ENCODE measurements at regions not wholly inside any gene's neighbourhood (a gene's known extent, or its start where the extent isn't known, plus 50 kb on each side); places are given as distances from the start of the nearest gene placed in this dataset.

- H3K4me3 ChIP-seq (ENCODE audit: low read depth, low read length) = no peak overlapping the region
Observed at GRCh38 chr5:167819406-167819805, 472.0 kb upstream of the WWC1 start.

DNA sequence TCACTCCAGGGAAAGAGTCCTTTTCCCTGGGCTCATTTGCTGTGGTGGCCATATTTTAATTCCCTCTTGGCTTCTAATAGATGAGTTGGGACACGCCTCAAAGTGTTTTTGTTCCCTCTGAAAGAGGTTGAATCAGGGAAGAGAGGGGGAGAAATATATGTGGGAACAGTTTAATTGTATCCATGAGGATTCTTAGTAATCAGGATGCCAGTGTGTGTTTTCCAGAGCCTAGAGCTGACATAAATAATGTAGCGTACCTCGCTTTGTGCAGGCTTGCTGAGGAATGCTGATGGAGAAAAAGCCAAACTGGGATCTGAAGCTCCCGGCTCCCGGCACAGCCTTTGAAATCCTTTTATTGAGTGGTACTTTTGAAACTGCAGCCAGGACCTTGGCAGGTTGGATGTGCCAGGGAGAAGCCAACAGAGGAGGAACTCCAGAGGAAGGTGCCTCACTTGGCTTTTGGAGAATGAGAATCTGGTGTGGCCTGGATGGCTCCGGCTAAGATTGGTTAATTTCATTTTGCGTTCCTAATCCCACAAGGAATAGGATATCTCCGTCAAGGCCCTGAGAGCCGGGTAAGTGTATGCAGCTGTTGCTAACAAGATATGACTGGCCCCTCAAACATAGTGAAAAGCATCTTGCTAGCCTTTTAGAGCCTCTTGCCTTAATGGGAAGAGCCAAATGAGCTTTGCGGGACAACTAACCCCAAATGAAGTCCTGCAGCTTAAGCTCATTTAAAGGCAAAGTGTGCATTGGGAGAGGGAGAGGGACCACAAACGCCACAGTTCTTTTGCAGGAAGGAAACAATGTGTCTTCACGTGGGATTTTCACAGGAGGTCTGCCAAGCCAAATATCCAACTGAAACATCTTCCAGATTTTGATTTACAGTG is 471.1 kb upstream of the WWC1 start:
- H3K4me3 ChIP-seq (ENCODE audit: low read depth, low read length) = no peak overlapping the region

- H3K4me3 ChIP-seq (ENCODE audit: low read depth, low read length) = no peak overlapping the region
Observed at GRCh38 chr5:167821151-167821550, 470.3 kb upstream of the WWC1 start.

GRCh38 chr5:167821669-167822068 is 469.8 kb upstream of the WWC1 start:
- H3K4me3 ChIP-seq (ENCODE audit: low read depth, low read length) = no peak overlapping the region

DNA sequence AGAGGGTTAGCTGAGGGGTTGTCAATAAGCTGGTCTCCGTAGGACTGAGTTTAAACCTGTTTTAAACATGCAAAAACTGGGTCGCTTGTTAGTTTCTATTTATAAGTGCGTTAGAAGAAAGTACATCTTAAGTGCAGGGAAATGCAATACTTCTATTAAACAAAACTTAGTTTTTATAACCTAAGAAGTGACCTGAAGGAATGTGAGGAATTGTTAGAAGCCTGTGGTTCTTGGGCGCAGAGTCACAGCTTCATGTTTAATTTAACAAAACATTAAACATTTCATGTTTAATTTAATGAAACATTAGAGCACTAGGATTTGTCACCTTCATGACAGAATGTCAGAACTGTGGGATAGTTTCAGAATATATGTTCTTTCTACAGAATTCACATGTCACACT is 469.2 kb upstream of the WWC1 start:
- H3K4me3 ChIP-seq (ENCODE audit: low read depth, low read length) = no peak overlapping the region

GRCh38 chr5:167823405-167823804 is 468.0 kb upstream of the WWC1 start:
- H3K4me3 ChIP-seq (ENCODE audit: low read depth, low read length) = no peak overlapping the region

DNA sequence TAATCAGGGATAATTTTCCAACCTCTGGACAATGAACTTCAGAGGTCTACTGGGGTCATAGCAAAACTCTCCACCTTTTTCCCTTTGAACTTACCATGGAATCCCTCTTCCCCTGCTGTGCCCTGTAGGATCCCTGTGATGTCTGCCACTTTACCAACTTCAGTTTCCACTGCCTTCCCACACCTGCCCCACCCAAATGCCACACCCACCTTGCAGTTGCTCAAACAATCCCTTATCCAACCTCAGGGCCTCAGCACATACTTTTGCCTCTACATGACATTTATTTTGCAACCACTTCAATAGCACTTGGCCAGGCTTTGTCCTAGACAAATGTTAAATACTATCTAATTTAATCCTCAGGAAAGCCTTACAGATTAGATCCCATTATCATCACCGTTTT is 463.7 kb upstream of the WWC1 start:
- no peak overlapping the region for H3K4me3 ChIP-seq (ENCODE audit: low read depth, low read length)

GRCh38 chr5:167831754-167832504 is 459.5 kb upstream of the WWC1 start:
- no peak overlapping the region for H3K4me3 ChIP-seq (ENCODE audit: low read depth, low read length)

- no peak overlapping the region for H3K4me3 ChIP-seq (ENCODE audit: low read depth, low read length)
Observed at GRCh38 chr5:167832609-167833008, 458.8 kb upstream of the WWC1 start.

DNA sequence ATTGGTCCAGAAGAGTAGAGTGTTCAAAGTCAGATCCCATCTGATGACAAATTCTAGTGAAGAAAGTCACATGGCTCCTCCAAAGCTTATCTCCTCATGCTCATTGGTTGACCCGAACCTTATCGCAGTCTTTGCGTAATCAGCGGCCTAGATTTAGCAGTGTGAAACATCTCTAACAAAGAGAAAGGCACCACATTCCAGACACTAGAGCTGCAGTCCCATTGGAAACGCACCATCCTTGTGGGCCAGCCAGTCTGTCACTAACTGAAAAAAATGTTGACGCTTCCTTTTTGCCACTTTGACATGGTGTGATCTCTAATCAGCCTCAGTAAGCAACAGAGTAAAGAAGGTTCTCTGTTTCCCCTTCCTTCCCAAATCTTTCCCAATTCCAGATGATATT is 458.0 kb upstream of the WWC1 start:
- H3K4me3 ChIP-seq (ENCODE audit: low read depth, low read length) = no peak overlapping the region

DNA sequence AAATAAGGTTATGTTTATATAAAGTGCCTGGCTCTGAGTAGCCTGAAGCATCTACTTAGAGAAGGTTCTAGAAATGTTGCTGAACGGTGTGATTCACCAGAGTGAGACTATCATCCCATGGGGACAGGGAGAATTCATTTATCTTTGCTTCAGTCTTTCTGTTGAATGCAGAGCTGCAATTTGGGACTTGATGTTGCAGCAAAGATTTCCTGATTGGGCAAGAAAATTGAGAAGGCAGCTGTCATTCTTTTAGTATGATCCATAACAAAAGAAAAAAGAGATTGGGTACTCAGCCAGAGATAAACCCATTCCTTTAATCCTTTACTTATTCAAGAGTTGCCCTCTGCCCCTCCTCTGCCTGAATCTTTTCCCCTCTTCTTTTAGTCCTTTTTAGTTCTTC is 456.3 kb upstream of the WWC1 start:
- no peak overlapping the region for H3K4me3 ChIP-seq (ENCODE audit: low read depth, low read length)

DNA sequence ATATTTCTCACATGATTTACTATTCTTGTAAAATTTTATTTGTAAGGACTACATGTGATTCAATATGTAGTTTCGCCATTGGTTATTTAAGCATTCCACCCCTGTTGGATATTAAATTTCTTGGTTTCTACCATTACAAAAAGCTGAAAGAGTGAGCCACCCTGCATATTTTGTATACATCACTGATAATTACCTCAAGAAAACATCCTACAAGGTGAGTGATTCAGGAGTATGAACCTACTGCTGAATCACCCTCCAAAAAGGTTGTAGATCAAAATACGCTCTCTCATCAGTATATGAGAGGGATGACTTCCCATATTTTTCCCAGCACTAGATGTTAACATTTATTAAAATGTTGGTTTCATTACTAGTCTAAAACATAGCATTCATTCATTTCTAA is 454.3 kb upstream of the WWC1 start:
- H3K4me3 ChIP-seq (ENCODE audit: low read depth, low read length) = no peak overlapping the region

DNA sequence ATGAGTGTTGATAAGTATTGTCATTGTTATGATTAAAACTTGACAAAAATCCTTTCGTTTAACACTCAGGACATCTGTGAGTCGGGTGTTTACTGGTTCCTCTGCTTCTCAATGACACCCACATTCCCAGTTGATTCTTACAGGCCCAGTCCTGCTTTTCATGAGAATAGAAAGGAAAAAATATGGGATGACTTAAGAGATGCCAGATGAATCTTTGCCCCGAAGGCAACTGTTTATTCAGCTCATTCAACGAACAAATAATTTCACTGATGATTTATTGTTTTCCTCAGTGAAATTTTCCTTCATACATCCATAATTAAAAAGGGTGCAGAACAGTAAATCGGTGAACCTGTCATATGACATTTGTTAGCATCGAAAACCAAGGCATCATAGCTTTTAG is 452.4 kb upstream of the WWC1 start:
- H3K4me3 ChIP-seq (ENCODE audit: low read depth, low read length) = no peak overlapping the region

DNA sequence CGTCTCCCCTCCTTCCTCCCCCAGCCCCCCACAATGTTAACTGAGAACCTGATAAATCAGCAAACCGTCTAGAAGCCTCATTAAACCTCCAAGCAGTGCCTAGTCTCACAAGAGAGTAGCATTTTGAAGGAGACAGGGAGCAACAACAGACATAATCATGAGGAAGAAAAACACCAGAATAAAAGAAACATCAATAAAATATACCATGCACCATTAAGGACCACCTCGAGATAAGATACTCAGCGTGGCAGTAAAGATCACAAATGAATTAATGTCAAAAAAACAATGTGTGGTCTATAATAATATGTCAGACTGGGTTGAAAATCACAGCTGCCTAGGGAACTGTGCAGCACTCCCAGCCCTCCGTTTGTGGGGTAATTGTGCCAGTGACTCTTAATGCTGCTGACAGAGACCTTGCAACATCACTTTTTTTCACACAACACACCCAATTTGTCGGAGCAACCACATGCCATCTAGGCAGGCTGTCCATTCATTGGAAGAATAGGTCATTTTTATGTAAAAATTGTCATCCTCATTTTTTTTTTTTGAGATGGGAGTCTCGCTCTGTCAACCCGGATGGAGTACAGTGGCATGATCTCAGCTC is 450.8 kb upstream of the WWC1 start:
- no peak overlapping the region for H3K4me3 ChIP-seq (ENCODE audit: low read depth, low read length)

DNA sequence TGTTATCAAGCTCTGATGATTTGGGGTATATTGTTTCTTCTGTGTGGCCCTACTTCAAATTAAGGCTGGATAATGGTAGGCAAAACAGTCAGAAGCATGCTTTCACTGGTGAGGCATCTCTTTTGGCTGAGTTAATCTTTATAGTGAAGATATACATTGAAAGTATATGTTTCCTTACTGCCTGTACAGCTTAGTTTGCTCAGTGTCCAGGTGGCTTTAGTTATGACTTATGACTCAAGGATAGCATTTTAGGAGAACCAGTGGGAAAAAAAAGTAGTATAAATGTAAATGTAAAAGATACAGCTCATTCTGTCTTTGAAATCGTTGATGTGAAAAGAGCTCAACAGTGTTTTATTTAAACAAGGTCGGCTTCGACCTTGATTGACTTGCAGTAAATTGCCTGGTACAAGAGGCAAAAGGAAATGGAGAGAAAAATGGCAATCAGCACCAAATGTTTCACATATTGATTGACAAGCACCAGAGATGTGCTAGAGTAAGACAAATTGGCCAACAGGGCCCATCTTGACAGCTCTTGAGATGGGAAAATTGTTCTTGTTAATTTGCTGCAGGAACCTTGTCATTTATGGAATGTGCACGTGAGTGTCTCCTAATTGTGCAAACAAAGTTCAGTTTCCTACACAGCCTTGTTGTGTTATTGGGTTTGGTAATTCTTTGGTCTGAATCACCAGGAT is 447.4 kb upstream of the WWC1 start:
- H3K4me3 ChIP-seq (ENCODE audit: low read depth, low read length) = no peak overlapping the region

DNA sequence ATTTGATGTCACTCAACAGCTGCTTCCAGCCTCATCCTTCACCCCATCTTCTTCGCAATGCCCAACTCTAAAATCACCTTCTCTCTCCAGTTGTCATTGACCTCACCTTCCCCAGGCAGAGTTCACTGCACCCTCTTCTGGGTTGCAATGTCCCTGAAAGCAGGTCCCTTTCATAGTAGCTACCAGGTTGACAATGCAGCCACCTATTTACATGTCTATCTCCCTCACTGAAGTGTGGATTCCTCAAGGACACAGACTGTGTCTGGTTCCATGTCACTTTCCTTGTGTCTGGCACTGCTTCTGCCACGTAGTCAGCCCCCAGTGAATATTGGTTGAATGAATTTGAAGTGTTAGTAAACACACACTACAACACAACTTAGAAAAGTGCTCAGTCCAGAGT is 445.5 kb upstream of the WWC1 start:
- no peak overlapping the region for H3K4me3 ChIP-seq (ENCODE audit: low read depth, low read length)

DNA sequence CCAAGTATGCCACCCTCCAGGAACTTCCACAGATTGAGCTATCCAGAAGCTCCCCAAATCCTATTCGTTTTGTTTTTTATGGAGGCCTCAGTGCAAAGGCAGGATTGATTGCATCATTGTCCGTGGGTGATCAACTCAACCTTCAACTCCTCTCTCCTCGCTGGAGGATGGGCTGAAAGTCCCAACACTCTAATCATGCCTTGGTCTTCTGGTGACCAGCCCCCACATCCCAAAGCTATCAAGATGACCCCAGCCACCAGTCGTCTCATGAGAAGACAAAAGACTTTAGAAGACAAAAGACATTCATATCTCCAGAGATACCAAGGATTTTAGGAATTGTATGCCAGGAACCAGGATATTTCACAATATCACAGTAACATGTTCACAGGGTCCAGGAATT is 441.6 kb upstream of the WWC1 start:
- no peak overlapping the region for H3K4me3 ChIP-seq (ENCODE audit: low read depth, low read length)

DNA sequence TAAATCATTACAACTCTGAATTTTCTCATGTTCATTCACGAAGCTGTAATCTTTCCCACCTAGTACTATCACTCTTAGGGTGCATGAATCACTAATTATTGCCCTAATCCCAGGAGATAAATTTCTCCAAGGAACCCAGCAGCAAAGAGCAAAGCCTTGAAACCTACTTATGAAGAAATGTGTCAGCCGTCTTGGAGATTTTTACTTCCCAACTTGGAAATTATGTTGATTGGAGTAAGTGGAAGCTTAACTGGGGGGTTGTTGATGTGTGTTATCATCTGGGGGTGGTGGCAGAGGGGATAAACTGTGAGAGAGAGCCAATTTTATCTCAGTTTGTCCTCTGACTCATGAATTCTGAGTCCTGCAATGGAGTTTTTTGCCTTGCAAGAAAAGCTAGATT is 440.5 kb upstream of the WWC1 start:
- H3K4me3 ChIP-seq (ENCODE audit: low read depth, low read length) = no peak overlapping the region

DNA sequence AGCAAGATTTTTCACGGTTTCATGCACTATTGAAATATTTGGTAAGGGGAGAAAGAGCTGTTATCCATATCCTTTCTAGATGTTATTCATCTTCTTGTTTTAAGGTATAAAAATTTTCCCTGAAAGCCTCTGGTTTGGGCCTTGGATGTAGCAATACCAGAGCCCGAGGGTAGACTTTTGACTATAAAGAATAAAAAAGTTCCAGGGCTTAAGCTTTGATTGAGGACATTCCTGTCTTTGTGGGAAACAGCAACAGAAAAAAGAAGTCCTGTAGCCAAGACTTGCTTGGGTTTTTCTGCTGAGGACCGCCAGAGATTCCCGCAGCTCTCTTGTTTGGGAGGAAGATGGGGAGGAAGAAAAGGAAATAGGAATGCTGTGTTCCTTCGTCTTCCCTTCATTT is 440.0 kb upstream of the WWC1 start:
- H3K4me3 ChIP-seq (ENCODE audit: low read depth, low read length) = no peak overlapping the region

DNA sequence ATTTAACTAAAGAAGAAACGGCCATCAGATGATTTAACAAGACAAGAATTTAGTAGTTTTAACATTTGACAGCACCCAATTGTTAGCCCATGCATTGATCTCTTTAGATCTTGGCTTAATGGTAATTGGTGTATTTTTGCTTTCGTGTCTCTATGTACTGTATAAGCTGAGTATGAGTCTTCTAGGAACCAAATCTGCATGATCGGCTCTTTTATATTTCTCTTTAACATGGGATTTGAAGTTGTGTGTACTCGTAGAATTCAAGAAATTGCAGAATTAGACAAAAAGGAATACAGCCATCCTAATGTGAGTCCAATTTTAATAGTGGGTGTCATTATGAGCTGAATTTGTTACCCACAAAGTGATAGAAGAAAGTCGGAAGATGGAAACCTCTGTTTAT is 438.9 kb upstream of the WWC1 start:
- H3K4me3 ChIP-seq (ENCODE audit: low read depth, low read length) = no peak overlapping the region

DNA sequence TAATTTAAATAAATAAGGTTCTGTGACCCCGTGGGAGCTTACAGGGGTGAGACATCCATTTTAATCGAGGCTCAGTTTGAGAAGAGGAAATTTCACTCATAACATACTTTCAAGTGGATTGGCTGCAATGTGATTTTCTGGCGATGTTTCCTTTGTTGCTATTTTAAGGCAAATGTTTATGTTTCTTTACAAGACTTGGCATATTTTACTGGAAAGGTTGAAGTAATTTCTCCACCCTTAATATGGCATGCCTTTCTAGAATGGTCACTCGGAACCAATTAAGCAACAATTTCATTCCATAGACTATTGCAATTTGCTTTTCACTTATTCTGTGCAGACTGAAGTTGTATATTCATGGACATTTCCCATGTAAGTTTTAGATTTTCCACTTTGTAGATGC is 438.0 kb upstream of the WWC1 start:
- no peak overlapping the region for H3K4me3 ChIP-seq (ENCODE audit: low read depth, low read length)

All from iPS-11a (cell line).